Endothelial cell of umbilical vein (primary cell): ENCODE measurements at regions not wholly inside any gene's neighbourhood (a gene's known extent, or its start where the extent isn't known, plus 50 kb on each side); places are given as distances from the start of the nearest gene placed in this dataset.

Experiments
- CTCF ChIP-seq, 2 donors: IDR thresholded peaks; 1 replicate in 1 of 2; 2 replicates in 1 of 2; pipeline ENCODE4 v1.5.1; 2011; ENCODE audit warnings: low read length in 2 of 2, mild to moderate bottlenecking in 2 of 2, moderate library complexity in 2 of 2, control low read depth in 1 of 2, inconsistent platforms in 1 of 2, low read depth in 1 of 2; ENCODE audit not compliant: insufficient read depth in 1 of 2; ENCODE audit errors: extremely low read depth in 1 of 2
- EZH2 ChIP-seq: IDR thresholded peaks from 2 replicates; pipeline ENCODE4 v1.6.1; 2012; ENCODE audit warnings: borderline replicate concordance, low read depth, mild to moderate bottlenecking, moderate library complexity, low read length, inconsistent platforms; ENCODE audit not compliant: severe bottlenecking
- FOS ChIP-seq: IDR thresholded peaks from 2 replicates; pipeline ENCODE4 v1.6.1; 2011; ENCODE audit warnings: mild to moderate bottlenecking, low read length, moderate library complexity, borderline replicate concordance; ENCODE audit not compliant: insufficient read depth
- GATA2 ChIP-seq: IDR thresholded peaks from 2 replicates; pipeline ENCODE4 v1.7.0; 2011; ENCODE audit warnings: low read depth, mild to moderate bottlenecking, moderate library complexity, mixed read lengths, low read length; ENCODE audit not compliant: insufficient read length, insufficient read depth
- JUN ChIP-seq: IDR thresholded peaks from 2 replicates; pipeline ENCODE4 v1.6.1; 2011; ENCODE audit warnings: borderline replicate concordance, low read depth; ENCODE audit not compliant: insufficient read length, insufficient read depth
- MAX ChIP-seq: IDR thresholded peaks from 2 replicates; pipeline ENCODE4 v1.6.1; 2011; ENCODE audit not compliant: insufficient read depth, insufficient read length
- MYC ChIP-seq: IDR thresholded peaks from one replicate; pipeline ENCODE4 v1.6.1; 2011; ENCODE audit warnings: mild to moderate bottlenecking, low read depth, low read length
- POLR2A ChIP-seq: IDR thresholded peaks from 2 replicates; pipeline ENCODE4 v1.6.1; 2012; ENCODE audit warnings: low read depth, mild to moderate bottlenecking, control low read depth, low read length
- POLR2AphosphoS5 ChIP-seq: IDR thresholded peaks from 2 replicates; pipeline ENCODE4 v1.6.1; 2012; ENCODE audit warnings: low read depth, mild to moderate bottlenecking, control low read depth, low read length, moderate library complexity; ENCODE audit not compliant: insufficient read depth

GRCh38 chr12:25710128-25710527, 157.0 kb upstream of the LMNTD1 start:
- TF ChIP-seq CTCF (IDR thresholded peaks at IDR 0.05; ENCODE audit: extremely low read depth in 1 of 2, insufficient read depth in 1 of 2, low read depth in 1 of 2, low read length in 2 of 2) (no peak), EZH2 (no peak), POLR2AphosphoS5 (no peak), MAX (no peak), MYC (no peak), POLR2A (no peak), GATA2 (no peak), FOS (no peak), JUN (no peak)
